ENCODE measurements at regions not wholly inside any gene's neighbourhood (a gene's known extent, or its start where the extent isn't known, plus 50 kb on each side); places are given as distances from the start of the nearest gene placed in this dataset.

DNA sequence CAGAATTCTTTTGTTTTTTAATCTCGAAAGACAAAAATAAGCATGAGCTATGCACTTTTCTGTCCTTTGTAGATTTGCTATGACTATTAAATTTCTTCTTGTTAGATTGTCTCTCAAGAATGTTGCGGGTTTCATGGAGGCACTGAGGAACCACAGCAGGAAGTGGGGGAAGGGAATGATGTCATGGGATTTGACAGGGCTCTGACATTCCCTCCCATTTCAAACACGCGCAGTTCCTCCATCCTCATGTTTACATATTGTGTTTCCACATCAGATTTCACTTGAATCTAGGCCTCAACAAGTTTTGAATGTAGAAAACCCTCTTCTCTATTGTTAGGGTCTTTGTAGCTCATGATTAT is 154.8 kb downstream of the PALM2AKAP2 start:
- Histone ChIP-seq H3K9me3 (no peaks in the 10 kb centered on the region), H3K4me1 (no peaks in the 10 kb centered on the region), H3K4me3 (no peak overlapping the region), H3K36me3 (no peaks in the 10 kb centered on the region), H3K27me3 (no peaks in the 10 kb centered on the region), H3K27ac (no peak overlapping the region)
- no peak for TF ChIP-seq CTCF (IDR thresholded peaks at IDR 0.05)
- intact Hi-C loops (cut with DNase I): no loop called here
- no peak for ATAC-seq
- DNase-seq: no peak

- intact Hi-C loops (cut with DNase I): no loop called here
- no peak for ATAC-seq
- no peaks in the 10 kb centered on the region for H3K27me3 ChIP-seq
- no peaks in the 10 kb centered on the region for H3K9me3 ChIP-seq
- no peak for TF ChIP-seq CTCF (IDR thresholded peaks at IDR 0.05)
- DNase-seq: no peak
- H3K4me3 ChIP-seq: no peak overlapping the region
- H3K27ac ChIP-seq: no peak overlapping the region
- no peaks in the 10 kb centered on the region for H3K36me3 ChIP-seq
- H3K4me1 ChIP-seq: peaks cover under 1% of the 10 kb centered on the region
These were observed 155.5 kb downstream of the PALM2AKAP2 start for GRCh38 chr9:109935406-109936087.

DNA sequence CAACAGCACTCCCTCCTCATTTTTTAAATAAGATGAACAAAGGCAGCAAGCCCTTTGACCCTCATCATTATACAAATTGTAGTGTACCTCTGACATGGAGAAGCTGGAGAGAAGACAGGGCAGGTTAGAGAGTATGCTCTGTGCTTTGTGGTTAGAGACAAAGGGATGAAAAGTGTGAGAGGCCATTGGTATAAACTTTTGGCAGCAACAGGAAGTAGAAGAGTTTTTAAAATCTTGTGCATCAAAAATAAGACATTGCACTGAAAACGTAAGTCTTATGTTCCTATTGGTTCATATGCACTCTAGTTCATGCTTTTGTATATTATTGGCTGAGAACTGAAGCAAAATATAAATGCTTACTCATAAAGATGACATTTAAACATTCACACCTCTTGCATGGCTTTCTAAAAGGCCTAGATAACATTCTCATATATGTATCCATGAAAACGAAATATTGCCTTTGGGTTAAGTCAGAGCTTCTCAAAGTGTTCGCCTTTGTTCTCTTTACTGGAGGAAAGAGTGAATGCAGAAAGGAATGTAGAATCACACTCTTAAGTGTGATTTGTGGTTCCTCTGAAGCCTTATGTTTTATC is 158.0 kb downstream of the PALM2AKAP2 start:
- no peak for TF ChIP-seq CTCF (IDR thresholded peaks at IDR 0.05)
- H3K9me3 ChIP-seq: no peaks in the 10 kb centered on the region
- H3K27ac ChIP-seq: no peak overlapping the region
- H3K27me3 ChIP-seq: no peaks in the 10 kb centered on the region
- intact Hi-C loops (cut with DNase I): no loop called here
- DNase-seq (no peak), ATAC-seq (no peak)
- H3K36me3 ChIP-seq: no peaks in the 10 kb centered on the region
- peaks cover 4% of the 10 kb centered on the region for H3K4me1 ChIP-seq
- H3K4me3 ChIP-seq: no peak overlapping the region

DNA sequence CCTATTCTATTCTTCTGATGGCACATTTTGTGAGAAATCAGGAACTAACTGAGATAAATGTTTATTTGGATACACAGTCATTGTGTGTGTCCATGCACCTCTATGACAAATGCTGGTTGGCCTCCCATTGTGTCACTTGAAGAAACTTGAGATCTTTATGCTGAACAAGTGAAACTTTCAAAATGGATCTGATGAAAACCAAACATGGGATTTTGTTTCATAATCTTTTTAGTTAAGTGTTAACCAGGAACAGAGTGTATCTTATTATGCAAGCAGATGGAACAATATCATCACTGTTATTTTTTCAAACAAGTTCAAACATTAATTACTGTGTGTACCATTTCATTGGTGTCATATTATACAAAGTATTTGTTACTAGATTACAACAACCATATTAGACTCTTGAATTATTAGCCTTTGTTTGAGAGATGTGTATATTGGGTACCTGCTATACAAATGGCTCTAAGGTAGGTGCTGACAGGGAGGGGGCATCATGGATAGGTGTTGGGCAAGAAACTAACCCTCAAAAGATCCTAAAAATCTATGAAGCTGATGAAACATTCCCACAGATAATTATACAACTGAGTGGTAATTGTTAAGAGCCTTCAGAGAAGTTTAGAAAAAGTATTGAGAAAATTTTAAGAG is 159.8 kb downstream of the PALM2AKAP2 start:
- H3K4me3 ChIP-seq: no peak overlapping the region
- no peaks in the 10 kb centered on the region for H3K36me3 ChIP-seq
- TF ChIP-seq CTCF (IDR thresholded peaks at IDR 0.05): no peak
- no peak overlapping the region for H3K27ac ChIP-seq
- peaks cover 4% of the 10 kb centered on the region for H3K4me1 ChIP-seq
- H3K9me3 ChIP-seq: no peaks in the 10 kb centered on the region
- H3K27me3 ChIP-seq: no peaks in the 10 kb centered on the region
- peak; percentile 31 for ATAC-seq
- intact Hi-C loops (cut with DNase I): no loop called here
- DNase-seq: no peak

DNA sequence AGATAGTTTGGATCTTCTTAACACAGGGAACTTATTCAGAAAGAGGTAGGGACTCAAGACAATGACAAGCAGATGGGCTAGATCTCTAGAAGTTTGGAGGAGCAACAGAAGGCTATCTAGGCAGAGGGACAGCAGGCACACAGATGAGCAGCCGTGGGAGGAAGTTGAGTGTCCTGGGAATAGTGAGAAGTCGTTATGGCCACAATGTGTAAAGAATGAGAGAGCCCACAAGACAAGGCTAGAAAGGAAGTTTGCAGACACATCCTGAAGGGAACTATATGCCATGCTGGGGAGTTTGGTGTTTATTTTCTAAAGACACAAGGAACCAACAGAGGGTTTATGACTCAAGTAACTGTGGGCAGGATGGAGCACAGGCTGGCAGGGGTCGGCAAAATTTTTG is 160.6 kb downstream of the PALM2AKAP2 start:
- H3K4me3 ChIP-seq: no peak overlapping the region
- no peaks in the 10 kb centered on the region for H3K36me3 ChIP-seq
- no peaks in the 10 kb centered on the region for H3K27me3 ChIP-seq
- H3K9me3 ChIP-seq: no peaks in the 10 kb centered on the region
- intact Hi-C loops (cut with DNase I): no loop called here
- ATAC-seq (peak; percentile 53), DNase-seq (no peak)
- no peak for TF ChIP-seq CTCF (IDR thresholded peaks at IDR 0.05)
- H3K4me1 ChIP-seq: peaks cover 4% of the 10 kb centered on the region
- no peak overlapping the region for H3K27ac ChIP-seq
